GM12878 (cell line): ENCODE measurements at regions not wholly inside any gene's neighbourhood (a gene's known extent, or its start where the extent isn't known, plus 50 kb on each side); places are given as distances from the start of the nearest gene placed in this dataset.

Experiments used
- ATAC-seq: fragments of 200-7000 bp; cut with Tn5 transposase; 3 replicates; pipeline ENCODE4 v1.9.1; 2020; ENCODE audit warnings: mild to moderate bottlenecking, moderate library complexity
- BruUV-seq: library from RNA; stranded (reverse); fragments of 400-500 nt; replicated peaks from 2 replicates; lab custom pipeline; 2021; lab: Mats Ljungman, UMichigan
- CTCF ChIA-PET: fragments of 300-600 bp; sonication (Branson Sonifier 250); formaldehyde crosslinking; extraction: SDS; loops from one replicate; lab custom pipeline; 2021; ENCODE audit warnings: inconsistent platforms; lab: Yijun Ruan, JAX
- POLR2A ChIA-PET: fragments of 350-600 bp; formaldehyde crosslinking; extraction: SDS; loops from one replicate; lab custom pipeline; 2021; ENCODE audit warnings: inconsistent platforms; lab: Charles Lee
- RAD21 ChIA-PET: fragments of 300-600 bp; sonication (Branson Sonifier 250); formaldehyde crosslinking; loops from one replicate; lab custom pipeline; 2023; ENCODE audit warnings: antibody characterized with exemption; ENCODE audit not compliant: unreplicated experiment; lab: Charles Lee
- SMC1A ChIA-PET: fragments of 300-600 bp; sonication (Branson Sonifier 250); formaldehyde crosslinking; loops from one replicate; lab custom pipeline; 2023; ENCODE audit not compliant: unreplicated experiment, uncharacterized antibody; lab: Charles Lee
- DNase-seq: peaks from one replicate; pipeline ENCODE4 v3.0.0-alpha.2; 2011; ENCODE audit warnings: low read depth, low spot score
- FAIRE-seq: peaks from 3 replicates; lab custom pipeline; 2011; peaks lifted over from hg19 to GRCh38; lab: Jason Lieb, UNC
- H2AFZ ChIP-seq: 2 replicates; pipeline ENCODE4 v1.6.0; 2011; ENCODE audit warnings: low read depth, low read length, control low read depth; ENCODE audit not compliant: control insufficient read depth
- H3K27ac ChIP-seq: 2 replicates; pipeline ENCODE4 v1.5.1; 2011; ENCODE audit warnings: control low read depth; ENCODE audit not compliant: control insufficient read depth, insufficient read depth
- H3K27me3 ChIP-seq, 2 experiments: replicated peaks in 1 of 2; 2 replicates each; pipeline versions ENCODE4 v1.6.0 to v1.6.1; 2011; ENCODE audit warnings: low read length in 1 of 2; ENCODE audit not compliant: control insufficient read depth in 2 of 2, insufficient read depth in 2 of 2
- H3K36me3 ChIP-seq, 2 experiments: 2 replicates each; pipeline ENCODE4 v1.5.1; 2011; ENCODE audit warnings: low read length in 1 of 2; ENCODE audit not compliant: control insufficient read depth in 2 of 2, insufficient read depth in 2 of 2
- H3K4me1 ChIP-seq: 2 replicates; pipeline ENCODE4 v1.6.1; 2011; ENCODE audit warnings: mild to moderate bottlenecking, low read length, moderate library complexity, mixed read lengths; ENCODE audit not compliant: control insufficient read depth, insufficient read depth
- H3K4me2 ChIP-seq: 2 replicates; pipeline ENCODE4 v1.6.0; 2011; ENCODE audit warnings: control low read depth; ENCODE audit not compliant: control insufficient read depth, insufficient read depth
- H3K4me3 ChIP-seq: fragments of 200-600 bp; sonication (generic); 2 replicates; pipeline ENCODE4 v1.5.1; 2016
- H3K79me2 ChIP-seq: 2 replicates; pipeline ENCODE4 v1.6.0; 2011; ENCODE audit warnings: low read length; ENCODE audit not compliant: control insufficient read depth, insufficient read depth
- H3K9ac ChIP-seq: 2 replicates; pipeline ENCODE4 v1.8.0; 2011; ENCODE audit warnings: low read length, control low read depth, mixed read lengths; ENCODE audit not compliant: control insufficient read depth, insufficient read depth
- H3K9me3 ChIP-seq: replicated peaks from 3 replicates; pipeline ENCODE4 v1.5.1; 2011; ENCODE audit warnings: mild to moderate bottlenecking, low read length; ENCODE audit not compliant: control insufficient read depth, insufficient read depth
- H4K20me1 ChIP-seq: 2 replicates; pipeline ENCODE4 v1.6.0; 2011; ENCODE audit not compliant: control insufficient read depth, insufficient read depth
- ASH2L ChIP-seq: fragments of 300-600, 200-600 bp; sonication (generic); IDR thresholded peaks from 2 replicates; pipeline ENCODE4 v1.6.1; 2017; ENCODE audit warnings: low read depth, mild to moderate bottlenecking, borderline replicate concordance
- CBX5 ChIP-seq: sonication (generic); IDR thresholded peaks from 2 replicates; pipeline ENCODE4 v1.6.1; 2016; ENCODE audit warnings: low read depth, moderate library complexity, mild to moderate bottlenecking, inconsistent platforms
- CTCF ChIP-seq, 3 experiments: IDR thresholded peaks in 2 of 3; conservative IDR thresholded peaks in 1 of 3; 2 replicates each; pipeline ENCODE4 v1.5.1; 2011; ENCODE audit warnings: low read depth in 3 of 3, low read length in 3 of 3, mild to moderate bottlenecking in 3 of 3, control low read depth in 2 of 3, moderate library complexity in 2 of 3, inconsistent platforms in 1 of 3, mixed read lengths in 1 of 3; ENCODE audit not compliant: control insufficient read depth in 2 of 3, insufficient read depth in 1 of 3; ENCODE audit errors: extremely low read depth in 1 of 3
- E2F8 ChIP-seq: fragments of 450-650 bp; IDR thresholded peaks from 2 replicates; pipeline ENCODE4 v1.6.1; 2018; ENCODE audit warnings: mild to moderate bottlenecking, low read depth, moderate library complexity; ENCODE audit not compliant: partially characterized antibody
- ELK1 ChIP-seq: IDR thresholded peaks from 2 replicates; pipeline ENCODE4 v1.6.1; 2012; ENCODE audit warnings: low read depth, low read length, improper control_type of control experiment
- MTA3 ChIP-seq: IDR thresholded peaks from 2 replicates; pipeline ENCODE4 v1.6.1; 2012; ENCODE audit warnings: low read length, inconsistent platforms, borderline replicate concordance
- NFXL1 ChIP-seq: fragments of 450-650 bp; IDR thresholded peaks from 2 replicates; pipeline ENCODE4 v1.6.1; 2017; ENCODE audit warnings: antibody characterized with exemption, mild to moderate bottlenecking, borderline replicate concordance
- NFYB ChIP-seq: IDR thresholded peaks from 2 replicates; pipeline ENCODE4 v1.6.1; 2011; ENCODE audit warnings: low read depth, mild to moderate bottlenecking, low read length, improper control_type of control experiment, moderate library complexity; ENCODE audit not compliant: insufficient read depth
- PAX5 ChIP-seq: IDR thresholded peaks from 2 replicates; pipeline ENCODE4 v1.6.1; 2011; ENCODE audit warnings: low read depth, low read length, borderline replicate concordance
- RB1 ChIP-seq: fragments of 450-650 bp; formaldehyde crosslinking; IDR thresholded peaks from 2 replicates; pipeline ENCODE4 v1.6.1; 2017; ENCODE audit warnings: mild to moderate bottlenecking, borderline replicate concordance
- RCOR1 ChIP-seq: conservative IDR thresholded peaks from 2 replicates; pipeline ENCODE4 v1.6.1; 2012; ENCODE audit warnings: low read depth, low read length, improper control_type of control experiment
- SIN3A ChIP-seq: IDR thresholded peaks from 2 replicates; pipeline ENCODE4 v1.6.1; 2012; ENCODE audit warnings: low read depth, low read length, improper control_type of control experiment
- SMAD5 ChIP-seq: IDR thresholded peaks from 2 replicates; pipeline ENCODE4 v1.6.1; 2016; ENCODE audit warnings: antibody characterized with exemption, low read depth
- YY1 ChIP-seq: IDR thresholded peaks from 2 replicates; pipeline ENCODE4 v1.6.1; 2011; ENCODE audit warnings: low read depth, mild to moderate bottlenecking, low read length
- ZBED1 ChIP-seq: IDR thresholded peaks from 2 replicates; pipeline ENCODE4 v1.6.1; 2016; ENCODE audit warnings: borderline replicate concordance
- ZBTB4 ChIP-seq: fragments of 450-650 bp; formaldehyde crosslinking; IDR thresholded peaks from 2 replicates; pipeline ENCODE4 v1.4.0; 2022; ENCODE audit warnings: mild to moderate bottlenecking, moderate library complexity
- WGBS: methylation state at CpG from one replicate; pipeline ENCODE4 v1.1.6; 2016; ENCODE audit warnings: low lambda C conversion rate; ENCODE audit not compliant: insufficient replicate concordance, insufficient coverage; ENCODE audit errors: missing lambda C conversion rate; 5-methylcytosine and 5-hydroxymethylcytosine counted together
- in situ Hi-C: fragments of 300-500 bp; cut with MboI; formaldehyde crosslinking; loops from 9 replicates; pipeline ENCODE4 v1.14.3; 2018; ENCODE audit warnings: mixed read lengths
- intact Hi-C: fragments of 100-400 bp; cut with micrococcal nuclease; formaldehyde crosslinking; loops from one replicate; pipeline ENCODE4 v1.14.2; 2022; ENCODE audit not compliant: unreplicated experiment

GRCh38 chr4:79050541-79050880, 111.3 kb upstream of the PAQR3 start:
- FAIRE-seq (no peak), DNase-seq (no peak), ATAC-seq (0 out of 3 replicates have a peak, but pooled peaks have one; percentile 28)
- H3K4me2 ChIP-seq: no peak overlapping the region
- H3K79me2 ChIP-seq: no peaks in the 10 kb centered on the region
- SMC1A ChIA-PET: interaction anchor here (0.6 to 1.9 kb wide), 8 partner anchors 9 to 528 kb away, joined by 3 to 8 read pairs (median 3); no protein-coding TSS in a partner anchor
- no peaks in the 10 kb centered on the region for H3K9me3 ChIP-seq
- no peak overlapping the region for H3K9ac ChIP-seq
- in situ Hi-C loops (no loop called here), intact Hi-C loops (no loop called here)
- no peak overlapping the region for H3K27ac ChIP-seq
- CTCF ChIA-PET: interaction anchor here (1.5 to 2.2 kb wide), 2 partner anchors 8 to 10 kb away, joined by 3 to 15 read pairs; no protein-coding TSS in a partner anchor
- H4K20me1 ChIP-seq: no peaks in the 10 kb centered on the region
- BruUV-seq: no TSS peak
- POLR2A ChIA-PET: interaction anchor here (1.3 to 1.5 kb wide), 2 partner anchors 12 to 399 kb away, joined by 3 to 4 read pairs; no protein-coding TSS in a partner anchor
- H3K4me1 ChIP-seq: no peaks in the 10 kb centered on the region
- H2AFZ ChIP-seq: no peak overlapping the region
- WGBS: 43% methylated on average over 6 of the region's 6 CpGs
- no peaks in the 10 kb centered on the region; a peak in 1 of 4 replicates for H3K27me3 ChIP-seq
- no peak overlapping the region for H3K4me3 ChIP-seq
- RAD21 ChIA-PET: interaction anchor here (1.5 kb wide), 1 partner anchor 186 kb away, joined by 3 read pairs; no protein-coding TSS in a partner anchor
- H3K36me3 ChIP-seq: no peaks in the 10 kb centered on the region
- TF ChIP-seq MTA3 (no peak), NFXL1 (no peak), ZBTB4 (CRISPR knock-in tag) (no peak), CBX5 (no peak), E2F8 (no peak), ZBED1 (no peak), ELK1 (no peak), CTCF (IDR thresholded peaks at IDR 0.05 in 2 of 3, conservative IDR thresholded peaks at IDR 0.05 in 1 of 3; ENCODE audit: control insufficient read depth in 2 of 3, extremely low read depth in 1 of 3, insufficient read depth in 1 of 3, low read depth in 3 of 3, low read length in 3 of 3) (no peak), NFYB (no peak), YY1 (no peak), RCOR1 (no peak), RB1 (no peak), SIN3A (no peak), ASH2L (no peak), PAX5 (no peak), SMAD5 (no peak)
